Loucy (cell line): ENCODE measurements at regions not wholly inside any gene's neighbourhood (a gene's known extent, or its start where the extent isn't known, plus 50 kb on each side); places are given as distances from the start of the nearest gene placed in this dataset.

Experiments used
- H2AFZ ChIP-seq: fragments of 200-600 bp; sonication (generic); 2 replicates; pipeline ENCODE4 v1.6.0; 2016; ENCODE audit warnings: antibody characterized with exemption, mild to moderate bottlenecking, low read length, moderate library complexity
- H3F3A ChIP-seq: fragments of 200-600 bp; 2 replicates; pipeline ENCODE4 v1.6.0; 2016; ENCODE audit warnings: antibody characterized with exemption, low read depth, mild to moderate bottlenecking
- H3K27me3 ChIP-seq: fragments of 200-600 bp; sonication (generic); 2 replicates; pipeline ENCODE4 v1.6.1; 2014; ENCODE audit warnings: low read length, mild to moderate bottlenecking; ENCODE audit not compliant: insufficient read depth, poor library complexity, severe bottlenecking
- H3K36me3 ChIP-seq: fragments of 200-600 bp; sonication (generic); 2 replicates; pipeline ENCODE4 v1.6.1; 2016; ENCODE audit warnings: low read length; ENCODE audit not compliant: insufficient read depth
- H3K4me1 ChIP-seq: fragments of 200-600 bp; sonication (generic); 2 replicates; pipeline ENCODE4 v1.5.1; 2014; ENCODE audit warnings: low read length, mild to moderate bottlenecking; ENCODE audit not compliant: insufficient read depth, poor library complexity, severe bottlenecking
- H3K4me2 ChIP-seq: fragments of 200-600 bp; sonication (generic); 2 replicates; pipeline ENCODE4 v1.6.0; 2014; ENCODE audit warnings: antibody characterized with exemption, low read length, low read depth, mild to moderate bottlenecking; ENCODE audit not compliant: poor library complexity, severe bottlenecking
- H3K4me3 ChIP-seq: fragments of 200-600 bp; sonication (generic); 2 replicates; pipeline ENCODE4 v1.5.1; 2014; ENCODE audit warnings: low read length, mild to moderate bottlenecking, mixed read lengths; ENCODE audit not compliant: poor library complexity, severe bottlenecking
- H3K79me2 ChIP-seq: fragments of 200-600 bp; sonication (generic); 2 replicates; pipeline ENCODE4 v1.6.1; 2014; ENCODE audit warnings: low read length; ENCODE audit not compliant: insufficient read depth
- H3K9ac ChIP-seq: fragments of 200-600 bp; sonication (generic); 2 replicates; pipeline ENCODE4 v1.6.0; 2014; ENCODE audit warnings: mild to moderate bottlenecking, low read depth, low read length, moderate library complexity; ENCODE audit not compliant: poor library complexity, severe bottlenecking
- H3K9me2 ChIP-seq: fragments of 200-600 bp; sonication (generic); replicated peaks from 2 replicates; pipeline ENCODE4 v1.6.1; 2016; ENCODE audit warnings: low read depth, low read length, mixed read lengths
- H3K9me3 ChIP-seq: fragments of 200-600 bp; sonication (generic); 2 replicates; pipeline ENCODE4 v1.6.1; 2014; ENCODE audit warnings: mild to moderate bottlenecking, antibody characterized with exemption, low read length, low read depth; ENCODE audit not compliant: insufficient read depth
- H4K20me1 ChIP-seq: fragments of 200-600 bp; sonication (generic); 2 replicates; pipeline ENCODE4 v1.6.0; 2014; ENCODE audit warnings: antibody characterized with exemption, low read length, mild to moderate bottlenecking; ENCODE audit not compliant: insufficient read depth, poor library complexity, severe bottlenecking
- EZH2phosphoT487 ChIP-seq: fragments of 200-600 bp; IDR thresholded peaks from 2 replicates; pipeline ENCODE4 v1.6.1; 2018; ENCODE audit warnings: antibody characterized with exemption, mild to moderate bottlenecking, moderate library complexity, borderline replicate concordance
- TF ChIP-seq, protein P1 (sequence below): fragments of 200-600 bp; sonication (generic); conservative IDR thresholded peaks from 2 replicates; pipeline ENCODE4 v1.5.1; 2014; ENCODE audit warnings: mild to moderate bottlenecking, antibody characterized with exemption, low read length

DNA sequence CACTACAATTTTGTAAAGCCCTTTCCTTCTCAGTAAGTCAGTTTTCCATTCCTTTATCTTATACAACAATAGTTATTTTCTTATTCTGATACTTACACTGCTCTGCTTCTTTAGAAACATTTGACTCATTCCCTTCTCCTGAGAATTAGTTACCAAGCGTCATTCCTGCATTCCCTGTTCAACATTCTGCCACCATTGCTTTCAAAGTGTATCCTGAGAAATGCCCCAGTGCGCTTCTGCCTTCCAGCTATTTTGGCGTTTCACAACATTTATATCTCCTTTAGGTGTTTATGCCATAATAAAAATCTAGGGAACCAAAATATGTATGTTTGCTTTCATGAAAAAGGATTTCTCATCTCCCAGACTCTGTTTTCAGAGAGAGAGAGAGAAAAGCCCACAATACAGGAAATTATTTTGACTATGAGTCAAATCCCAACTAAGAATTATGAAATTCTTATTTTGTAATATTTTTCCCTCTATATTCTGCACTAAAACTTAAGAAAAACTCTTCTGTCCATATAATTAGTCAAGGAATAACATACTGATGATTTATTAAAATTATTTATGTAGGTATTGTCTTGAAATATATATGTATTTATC, 118.2 kb upstream of the RAP2B start:
- no peaks in the 10 kb centered on the region for H3K27me3 ChIP-seq
- no peaks in the 10 kb centered on the region for H4K20me1 ChIP-seq
- H2AFZ ChIP-seq, result peak overlapping the region; percentile 41
- no peak overlapping the region for H3K4me3 ChIP-seq
- H3K79me2 ChIP-seq, result no peaks in the 10 kb centered on the region
- H3K9me3 ChIP-seq, result no peaks in the 10 kb centered on the region
- TF ChIP-seq, protein P1, sequence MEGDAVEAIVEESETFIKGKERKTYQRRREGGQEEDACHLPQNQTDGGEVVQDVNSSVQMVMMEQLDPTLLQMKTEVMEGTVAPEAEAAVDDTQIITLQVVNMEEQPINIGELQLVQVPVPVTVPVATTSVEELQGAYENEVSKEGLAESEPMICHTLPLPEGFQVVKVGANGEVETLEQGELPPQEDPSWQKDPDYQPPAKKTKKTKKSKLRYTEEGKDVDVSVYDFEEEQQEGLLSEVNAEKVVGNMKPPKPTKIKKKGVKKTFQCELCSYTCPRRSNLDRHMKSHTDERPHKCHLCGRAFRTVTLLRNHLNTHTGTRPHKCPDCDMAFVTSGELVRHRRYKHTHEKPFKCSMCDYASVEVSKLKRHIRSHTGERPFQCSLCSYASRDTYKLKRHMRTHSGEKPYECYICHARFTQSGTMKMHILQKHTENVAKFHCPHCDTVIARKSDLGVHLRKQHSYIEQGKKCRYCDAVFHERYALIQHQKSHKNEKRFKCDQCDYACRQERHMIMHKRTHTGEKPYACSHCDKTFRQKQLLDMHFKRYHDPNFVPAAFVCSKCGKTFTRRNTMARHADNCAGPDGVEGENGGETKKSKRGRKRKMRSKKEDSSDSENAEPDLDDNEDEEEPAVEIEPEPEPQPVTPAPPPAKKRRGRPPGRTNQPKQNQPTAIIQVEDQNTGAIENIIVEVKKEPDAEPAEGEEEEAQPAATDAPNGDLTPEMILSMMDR, result no peak
- TF ChIP-seq EZH2phosphoT487, result no peak
- no peaks in the 10 kb centered on the region for H3K9me2 ChIP-seq
- H3F3A ChIP-seq, result no peaks in the 10 kb centered on the region
- no peak overlapping the region for H3K4me2 ChIP-seq
- H3K36me3 ChIP-seq, result no peaks in the 10 kb centered on the region
- no peak overlapping the region for H3K9ac ChIP-seq
- no peaks in the 10 kb centered on the region for H3K4me1 ChIP-seq

DNA sequence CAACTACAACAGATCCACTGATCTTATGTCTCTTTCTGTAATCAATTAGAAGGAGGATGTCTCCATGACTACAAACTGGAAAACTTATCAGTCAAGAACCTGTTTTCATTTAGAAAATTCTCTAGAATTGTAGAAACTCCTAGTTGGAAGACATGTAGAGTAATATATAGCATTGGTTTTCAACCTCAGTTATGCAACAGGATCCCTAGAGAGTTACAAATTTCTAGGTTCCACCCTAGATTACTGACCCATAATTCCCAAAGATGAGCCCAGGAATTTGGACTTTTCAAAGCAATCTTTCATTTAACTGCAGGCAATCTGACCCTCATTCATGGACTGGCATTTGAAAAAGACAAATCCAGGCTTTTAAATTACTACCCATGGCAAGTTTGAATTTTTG, 116.9 kb upstream of the RAP2B start:
- Histone ChIP-seq H2AFZ (no peak overlapping the region), H3K4me1 (no peaks in the 10 kb centered on the region), H3K9me3 (no peaks in the 10 kb centered on the region), H3K9ac (no peak overlapping the region), H3K4me2 (no peak overlapping the region), H3K27me3 (no peaks in the 10 kb centered on the region), H3K36me3 (no peaks in the 10 kb centered on the region), H4K20me1 (no peaks in the 10 kb centered on the region), H3F3A (no peaks in the 10 kb centered on the region), H3K9me2 (no peaks in the 10 kb centered on the region), H3K79me2 (no peaks in the 10 kb centered on the region), H3K4me3 (no peak overlapping the region)
- TF ChIP-seq EZH2phosphoT487, result no peak
- TF ChIP-seq, protein P1, result no peak

DNA sequence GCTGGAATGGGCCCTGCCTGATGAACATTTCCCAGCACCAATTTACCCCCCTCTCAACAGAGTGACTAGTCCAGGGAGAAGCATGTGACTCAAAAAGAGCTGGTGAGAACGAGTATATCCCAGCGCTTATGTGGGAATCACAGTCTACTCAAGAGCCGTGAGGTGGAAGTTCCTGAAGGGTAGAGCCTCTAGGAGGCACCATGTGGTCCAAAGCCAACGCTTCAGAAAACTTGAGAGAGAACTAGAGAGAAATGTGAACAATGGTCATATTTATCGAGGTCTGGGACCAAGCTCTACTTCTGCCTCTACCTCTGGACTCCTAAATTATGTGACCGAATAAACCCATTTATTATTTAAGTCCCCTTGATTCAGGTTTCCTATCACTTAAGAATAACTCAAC, 111.0 kb upstream of the RAP2B start:
- Histone ChIP-seq H3K27me3 (no peaks in the 10 kb centered on the region), H3F3A (no peaks in the 10 kb centered on the region), H3K79me2 (no peaks in the 10 kb centered on the region), H2AFZ (no peak overlapping the region), H3K9me3 (no peaks in the 10 kb centered on the region), H3K9ac (no peak overlapping the region), H3K9me2 (no peaks in the 10 kb centered on the region), H3K4me2 (no peak overlapping the region), H4K20me1 (no peaks in the 10 kb centered on the region), H3K4me1 (no peaks in the 10 kb centered on the region), H3K36me3 (no peaks in the 10 kb centered on the region), H3K4me3 (no peak overlapping the region)
- TF ChIP-seq, protein P1, result no peak
- no peak for TF ChIP-seq EZH2phosphoT487
